Activated naive CD8-positive, alpha-beta T cell treated with anti-CD3 and anti-CD28 coated beads, Interleukin-2, amount 50 U/mL, for 24 hours (primary cell): ENCODE measurements at regions not wholly inside any gene's neighbourhood (a gene's known extent, or its start where the extent isn't known, plus 50 kb on each side); places are given as distances from the start of the nearest gene placed in this dataset.
"Not testable (repeated sequence)": the region's sequence is repeated elsewhere in the genome, so short reads cannot be mapped to it uniquely, and the experiment has no call there.

Source experiments
- ATAC-seq: fragments of 150-1000 bp; cut with Tn5 transposase; one replicate; pipeline ENCODE4 v1.10.0; 2021
- DNase-seq: peaks from one replicate; pipeline ENCODE4 v3.0.0; 2021
- H3K27ac Mint-ChIP-seq: one replicate; pipeline ENCODE4 v1.8.0; 2021; ENCODE audit warnings: mild to moderate bottlenecking, mixed read lengths
- H3K27me3 Mint-ChIP-seq: one replicate; pipeline ENCODE4 v1.8.0; 2021; ENCODE audit warnings: mixed read lengths
- H3K36me3 Mint-ChIP-seq: one replicate; pipeline ENCODE4 v1.8.0; 2021; ENCODE audit warnings: low read depth, mixed read lengths
- H3K4me1 Mint-ChIP-seq: one replicate; pipeline ENCODE4 v1.8.0; 2021; ENCODE audit warnings: mixed read lengths
- H3K4me3 Mint-ChIP-seq: one replicate; pipeline ENCODE4 v1.8.0; 2021; ENCODE audit warnings: mild to moderate bottlenecking, moderate library complexity, mixed read lengths
- H3K9me3 Mint-ChIP-seq: one replicate; pipeline ENCODE4 v1.8.0; 2021; ENCODE audit warnings: mixed read lengths

- no peak for ATAC-seq
- DNase-seq = no peak
- Mint-ChIP-seq H3K36me3 (peaks cover 11% of the 10 kb centered on the region), H3K4me1 (peaks cover 39% of the 10 kb centered on the region), H3K27ac (peak overlapping the region; percentile 96), H3K9me3 (peaks cover 8% of the 10 kb centered on the region), H3K4me3 (peak overlapping the region; percentile 69), H3K27me3 (no peaks in the 10 kb centered on the region)
Measured at GRCh38 chr1:222897527-222898190, 82.8 kb downstream of the DISP1 start.

- no peak for ATAC-seq
- Mint-ChIP-seq H3K9me3 (peaks cover 8% of the 10 kb centered on the region), H3K27ac (peak overlapping the region; percentile 96), H3K4me3 (peak overlapping the region; percentile 69), H3K4me1 (peaks cover 39% of the 10 kb centered on the region), H3K27me3 (no peaks in the 10 kb centered on the region), H3K36me3 (peaks cover 11% of the 10 kb centered on the region)
- DNase-seq = no peak
Measured at GRCh38 chr1:222898191-222898527, 83.3 kb downstream of the DISP1 start.

DNA sequence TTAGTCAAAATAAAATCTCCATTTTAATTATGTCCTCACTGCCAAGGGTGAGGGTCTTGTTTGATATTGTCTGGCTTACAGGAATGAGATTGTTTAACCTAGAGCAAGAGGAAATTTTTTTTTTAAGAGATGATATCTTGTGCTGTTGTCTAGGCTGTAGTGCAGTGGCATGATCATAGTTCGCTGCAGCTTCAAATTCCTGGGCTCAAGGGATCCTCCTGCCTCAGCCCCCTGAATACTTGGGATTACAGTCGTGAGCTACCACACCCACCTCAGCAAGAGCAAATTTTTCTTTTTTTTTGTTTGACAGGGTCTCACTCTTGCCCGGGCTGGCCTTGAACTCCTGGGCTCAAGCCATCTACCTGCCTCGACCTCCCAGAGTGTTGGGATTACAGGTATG, 84.6 kb downstream of the DISP1 start:
- DNase-seq = no peak
- H3K4me3 Mint-ChIP-seq = no peak overlapping the region
- peak overlapping the region; percentile 19 for H3K27ac Mint-ChIP-seq
- ATAC-seq = no peak
- H3K9me3 Mint-ChIP-seq = peaks cover 8% of the 10 kb centered on the region
- peaks cover 11% of the 10 kb centered on the region for H3K36me3 Mint-ChIP-seq
- no peaks in the 10 kb centered on the region for H3K27me3 Mint-ChIP-seq
- H3K4me1 Mint-ChIP-seq = peaks cover 39% of the 10 kb centered on the region

- Mint-ChIP-seq H3K4me3 (no peak overlapping the region), H3K9me3 (peaks cover 8% of the 10 kb centered on the region), H3K27me3 (no peaks in the 10 kb centered on the region), H3K4me1 (peaks cover 4% of the 10 kb centered on the region), H3K36me3 (peaks cover 11% of the 10 kb centered on the region), H3K27ac (no peak overlapping the region)
- ATAC-seq (no peak), DNase-seq (no peak)
Measured at GRCh38 chr1:222904451-222904850, 89.6 kb downstream of the DISP1 start.

DNA sequence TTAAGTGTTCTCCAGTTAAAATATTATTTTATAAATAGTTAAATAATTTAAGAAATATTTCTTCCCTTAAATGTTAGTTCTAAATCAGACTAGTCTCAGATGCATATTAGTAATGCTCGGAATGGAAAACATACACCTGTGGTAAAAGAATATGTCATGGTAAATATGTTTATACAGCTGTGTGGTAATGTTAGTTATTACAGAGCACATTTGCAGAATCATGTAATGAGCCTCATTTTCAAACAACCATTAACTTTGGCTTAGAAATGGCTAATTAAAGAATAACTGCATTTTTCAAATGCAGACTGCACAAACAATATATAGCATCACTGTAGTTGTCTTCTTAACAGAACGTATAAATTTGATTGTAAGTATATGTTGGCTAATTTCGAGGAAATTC, 90.3 kb downstream of the DISP1 start:
- DNase-seq = no peak
- H3K4me1 Mint-ChIP-seq = peaks cover 3% of the 10 kb centered on the region
- ATAC-seq = no peak
- peaks cover 11% of the 10 kb centered on the region for H3K36me3 Mint-ChIP-seq
- H3K27ac Mint-ChIP-seq = no peak overlapping the region
- H3K4me3 Mint-ChIP-seq = no peak overlapping the region
- peaks cover 8% of the 10 kb centered on the region for H3K9me3 Mint-ChIP-seq
- H3K27me3 Mint-ChIP-seq = no peaks in the 10 kb centered on the region

DNA sequence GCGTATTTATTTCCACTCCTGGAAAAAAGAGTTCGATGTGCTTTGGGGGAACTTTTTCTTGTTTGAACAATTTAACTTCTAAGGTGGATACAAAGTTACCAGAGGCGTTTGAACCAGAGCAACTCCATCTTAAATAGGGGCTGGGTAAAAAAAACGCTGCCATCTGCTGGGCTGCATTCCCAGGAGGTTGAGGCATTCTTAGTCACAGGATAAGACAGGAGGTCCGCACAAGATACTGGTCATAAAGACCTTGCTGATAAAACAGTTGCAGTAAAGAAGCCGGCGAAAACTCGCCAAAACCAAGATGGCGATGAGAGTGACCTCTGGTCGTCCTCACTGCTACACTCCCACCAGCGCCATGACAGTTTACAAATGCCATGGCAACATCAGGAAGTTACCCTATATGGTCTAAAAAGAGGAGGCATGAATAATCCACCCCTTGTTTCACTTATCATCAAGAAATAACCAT, 91.5 kb downstream of the DISP1 start:
- not testable (repeated sequence) for H3K27ac Mint-ChIP-seq, H3K36me3 Mint-ChIP-seq, H3K4me1 Mint-ChIP-seq, H3K9me3 Mint-ChIP-seq, H3K27me3 Mint-ChIP-seq, H3K4me3 Mint-ChIP-seq, DNase-seq, ATAC-seq

- no peaks in the 10 kb centered on the region for H3K27me3 Mint-ChIP-seq
- ATAC-seq (no peak), DNase-seq (no peak)
- H3K9me3 Mint-ChIP-seq = peaks cover 4% of the 10 kb centered on the region
- no peaks in the 10 kb centered on the region for H3K4me1 Mint-ChIP-seq
- H3K36me3 Mint-ChIP-seq = no peaks in the 10 kb centered on the region
- no peak overlapping the region for H3K27ac Mint-ChIP-seq
- H3K4me3 Mint-ChIP-seq = no peak overlapping the region
Measured at GRCh38 chr1:222909586-222909985, 94.7 kb downstream of the DISP1 start.

- Mint-ChIP-seq H3K27ac (no peak overlapping the region), H3K36me3 (peaks cover 5% of the 10 kb centered on the region), H3K4me1 (no peaks in the 10 kb centered on the region), H3K27me3 (no peaks in the 10 kb centered on the region), H3K4me3 (no peak overlapping the region), H3K9me3 (peaks cover 8% of the 10 kb centered on the region)
- no peak for DNase-seq
- ATAC-seq = no peak
Measured at GRCh38 chr1:222910699-222911098, 95.9 kb downstream of the DISP1 start.

DNA sequence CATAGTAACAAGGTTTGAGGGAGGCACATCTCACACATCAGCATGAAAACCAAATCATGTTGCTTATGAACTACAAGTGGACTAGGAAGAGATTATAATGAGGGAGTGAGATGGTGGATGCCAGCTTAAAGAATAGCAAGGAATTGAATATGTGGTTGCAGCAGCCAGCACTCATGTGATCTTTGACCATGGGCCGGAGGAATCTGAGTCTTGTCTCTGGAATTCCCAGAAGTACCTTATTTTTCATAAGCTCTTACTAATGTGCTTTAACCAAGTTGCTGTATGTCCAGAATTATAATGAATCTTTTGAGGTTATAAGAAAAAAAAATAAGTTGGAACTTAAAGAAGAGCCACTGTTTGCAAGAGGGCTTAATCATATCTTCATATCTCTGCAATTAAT, 97.0 kb downstream of the DISP1 start:
- no peaks in the 10 kb centered on the region for H3K27me3 Mint-ChIP-seq
- DNase-seq (no peak), ATAC-seq (no peak)
- peaks cover 14% of the 10 kb centered on the region for H3K9me3 Mint-ChIP-seq
- no peaks in the 10 kb centered on the region for H3K4me1 Mint-ChIP-seq
- H3K4me3 Mint-ChIP-seq = no peak overlapping the region
- peaks cover 5% of the 10 kb centered on the region for H3K36me3 Mint-ChIP-seq
- H3K27ac Mint-ChIP-seq = no peak overlapping the region

GRCh38 chr1:222912730-222913129, 97.9 kb downstream of the DISP1 start:
- DNase-seq = no peak
- H3K4me3 Mint-ChIP-seq = no peak overlapping the region

GRCh38 chr1:222914861-222915632, 100.2 kb downstream of the DISP1 start:
- H3K27ac Mint-ChIP-seq = no peak overlapping the region
- H3K36me3 Mint-ChIP-seq = peaks cover 13% of the 10 kb centered on the region
- no peak overlapping the region for H3K4me3 Mint-ChIP-seq
- ATAC-seq = no peak
- H3K4me1 Mint-ChIP-seq = no peaks in the 10 kb centered on the region
- DNase-seq = no peak
- peaks cover 26% of the 10 kb centered on the region for H3K9me3 Mint-ChIP-seq
- H3K27me3 Mint-ChIP-seq = no peaks in the 10 kb centered on the region

More at GRCh38 chr1:222912730-222913129, 97.9 kb downstream of the DISP1 start:
- H3K27ac Mint-ChIP-seq = no peak overlapping the region
- H3K4me1 Mint-ChIP-seq = no peaks in the 10 kb centered on the region
- peaks cover 11% of the 10 kb centered on the region for H3K36me3 Mint-ChIP-seq
- no peaks in the 10 kb centered on the region for H3K27me3 Mint-ChIP-seq
- ATAC-seq = no peak
- peaks cover 22% of the 10 kb centered on the region for H3K9me3 Mint-ChIP-seq

DNA sequence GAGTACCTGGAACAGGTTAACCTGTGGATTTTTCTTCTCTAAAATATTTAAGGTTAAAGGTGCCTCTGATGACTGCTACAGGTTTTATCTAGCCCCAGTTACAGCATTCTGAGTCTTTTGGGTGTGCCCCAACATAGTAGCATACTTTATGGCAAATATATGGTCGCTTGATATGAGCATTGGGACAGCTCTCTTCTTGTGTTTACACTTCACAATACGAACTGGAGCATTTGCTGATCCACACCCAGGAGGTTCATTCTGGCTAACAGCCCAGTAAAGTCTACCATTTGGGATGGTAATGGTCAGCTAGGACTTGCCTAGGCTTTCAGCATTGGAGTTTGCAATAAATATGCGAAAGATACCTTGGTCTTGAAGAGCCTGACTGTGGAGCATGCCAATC, 101.3 kb downstream of the DISP1 start:
- Mint-ChIP-seq H3K27ac (no peak overlapping the region), H3K36me3 (peaks cover 13% of the 10 kb centered on the region), H3K27me3 (no peaks in the 10 kb centered on the region), H3K4me3 (no peak overlapping the region), H3K4me1 (no peaks in the 10 kb centered on the region), H3K9me3 (peaks cover 26% of the 10 kb centered on the region)
- ATAC-seq (no peak), DNase-seq (no peak)

- H3K27ac Mint-ChIP-seq = no peak overlapping the region
Measured at GRCh38 chr1:222918801-222919477, 104.1 kb downstream of the DISP1 start.

GRCh38 chr1:222919478-222919865, 104.6 kb downstream of the DISP1 start:
- Mint-ChIP-seq H3K4me1 (no peaks in the 10 kb centered on the region), H3K27me3 (no peaks in the 10 kb centered on the region), H3K36me3 (peaks cover 13% of the 10 kb centered on the region), H3K4me3 (no peak overlapping the region), H3K27ac (no peak overlapping the region), H3K9me3 (peaks cover 23% of the 10 kb centered on the region)
- ATAC-seq (no peak), DNase-seq (no peak)

More at GRCh38 chr1:222918801-222919477, 104.1 kb downstream of the DISP1 start:
- H3K4me1 Mint-ChIP-seq = no peaks in the 10 kb centered on the region
- no peaks in the 10 kb centered on the region for H3K27me3 Mint-ChIP-seq
- H3K36me3 Mint-ChIP-seq = peaks cover 13% of the 10 kb centered on the region
- ATAC-seq = no peak
- DNase-seq = no peak
- no peak overlapping the region for H3K4me3 Mint-ChIP-seq
- H3K9me3 Mint-ChIP-seq = peaks cover 26% of the 10 kb centered on the region

DNA sequence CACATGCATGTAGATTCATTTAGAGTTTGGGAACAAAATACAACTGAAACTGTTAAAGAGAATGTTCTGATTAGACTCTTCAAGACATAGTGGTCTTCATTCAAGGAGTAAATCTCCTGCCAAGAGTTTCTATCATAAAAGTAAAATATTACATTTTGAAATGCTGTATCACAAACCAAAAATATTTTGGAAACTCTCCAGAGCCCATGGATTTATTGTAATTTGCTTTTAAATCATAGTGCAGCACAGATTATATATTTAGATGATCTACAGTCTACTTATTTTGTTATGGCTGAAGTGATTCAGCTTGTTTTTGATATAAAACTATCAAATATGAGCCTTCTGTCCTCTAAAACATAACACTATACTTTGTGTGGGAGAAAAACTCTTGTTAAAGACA, 105.3 kb downstream of the DISP1 start:
- Mint-ChIP-seq H3K36me3 (peaks cover 12% of the 10 kb centered on the region), H3K4me1 (no peaks in the 10 kb centered on the region), H3K27me3 (no peaks in the 10 kb centered on the region), H3K4me3 (no peak overlapping the region), H3K9me3 (peaks cover 20% of the 10 kb centered on the region), H3K27ac (no peak overlapping the region)
- no peak for DNase-seq
- ATAC-seq = no peak
